Mucosa of descending colon (tissue), 3 donors: ENCODE measurements at regions not wholly inside any gene's neighbourhood (a gene's known extent, or its start where the extent isn't known, plus 50 kb on each side); places are given as distances from the start of the nearest gene placed in this dataset.

Experiments
- ATAC-seq: fragments of 200-7000 bp; cut with Tn5 transposase; one replicate; pipeline ENCODE4 v1.9.1; 2020; ENCODE audit warnings: mild to moderate bottlenecking, moderate library complexity
- DNase-seq, 3 donors: peaks; one replicate each; pipeline ENCODE4 v3.0.0-alpha.2; 2020
- H3K36me3 ChIP-seq: fragments of 200-600 bp; one replicate; pipeline ENCODE4 v1.8.0; 2021; ENCODE audit warnings: low read depth, mild to moderate bottlenecking
- H3K4me1 ChIP-seq: fragments of 200-600 bp; one replicate; pipeline ENCODE4 v1.8.0; 2021; ENCODE audit warnings: low read depth, mild to moderate bottlenecking
- H3K4me3 ChIP-seq: fragments of 200-600 bp; one replicate; pipeline ENCODE4 v1.8.0; 2021; ENCODE audit warnings: mild to moderate bottlenecking
- H3K9me3 ChIP-seq: fragments of 200-600 bp; one replicate; pipeline ENCODE4 v1.8.0; 2021; ENCODE audit warnings: mild to moderate bottlenecking
- CTCF ChIP-seq: fragments of 200-600 bp; IDR thresholded peaks from one replicate; pipeline ENCODE4 v1.8.0; 2022; ENCODE audit warnings: antibody characterized with exemption, mild to moderate bottlenecking
- intact Hi-C, 2 donors: fragments of 100-400 bp; cut with DNase I in 1 of 2; cut with micrococcal nuclease in 1 of 2; formaldehyde crosslinking; loops; one replicate each; pipeline versions ENCODE4 v1.11.0 to v1.11.1; 2022; cut with DNase I, micrococcal nuclease
- donor health status: DM: no; HTN: no; CAD: no; lungs with moderate emphysema.
- donor health status: DM: no; HTN: no; CAD: no.
- donor health status: DM: no; HTN: yes; CAD: no.

- H3K9me3 ChIP-seq, result no peaks in the 10 kb centered on the region
- DNase-seq (no peak), ATAC-seq (no peak)
- H3K36me3 ChIP-seq, result no peaks in the 10 kb centered on the region
- intact Hi-C loops, result no loop called here
- H3K4me3 ChIP-seq, result no peak overlapping the region
- TF ChIP-seq CTCF, result no peak
- H3K4me1 ChIP-seq, result no peaks in the 10 kb centered on the region
Observed at GRCh38 chr12:20050221-20050620, 318.1 kb upstream of the PDE3A start.

GRCh38 chr12:20053782-20054181 lies 314.6 kb upstream of the PDE3A start:
- intact Hi-C loops, result no loop called here
- ATAC-seq (no peak), DNase-seq (no peak)
- TF ChIP-seq CTCF, result no peak
- no peaks in the 10 kb centered on the region for H3K36me3 ChIP-seq
- H3K9me3 ChIP-seq, result no peaks in the 10 kb centered on the region
- H3K4me3 ChIP-seq, result no peak overlapping the region
- no peaks in the 10 kb centered on the region for H3K4me1 ChIP-seq

GRCh38 chr12:20055856-20056255 lies 312.5 kb upstream of the PDE3A start:
- Histone ChIP-seq H3K36me3 (no peaks in the 10 kb centered on the region), H3K9me3 (no peaks in the 10 kb centered on the region), H3K4me1 (no peaks in the 10 kb centered on the region), H3K4me3 (no peak overlapping the region)
- intact Hi-C loops, result no loop called here
- no peak for TF ChIP-seq CTCF
- ATAC-seq (no peak), DNase-seq (no peak)

- Histone ChIP-seq H3K36me3 (no peaks in the 10 kb centered on the region), H3K4me3 (no peak overlapping the region), H3K9me3 (no peaks in the 10 kb centered on the region), H3K4me1 (no peaks in the 10 kb centered on the region)
- no peak for TF ChIP-seq CTCF
- ATAC-seq, result no peak
- no peak for DNase-seq
- intact Hi-C loops, result no loop called here
Observed at GRCh38 chr12:20057398-20057797, 310.9 kb upstream of the PDE3A start.

- H3K9me3 ChIP-seq, result no peaks in the 10 kb centered on the region
- no peaks in the 10 kb centered on the region for H3K4me1 ChIP-seq
- no peak for TF ChIP-seq CTCF
- no peaks in the 10 kb centered on the region for H3K36me3 ChIP-seq
- ATAC-seq (no peak), DNase-seq (no peak)
- H3K4me3 ChIP-seq, result no peak overlapping the region
- intact Hi-C loops, result no loop called here
Observed at GRCh38 chr12:20063116-20063515, 305.2 kb upstream of the PDE3A start.

- ATAC-seq, result no peak
- intact Hi-C loops, result no loop called here
- DNase-seq, result no peak
- no peaks in the 10 kb centered on the region for H3K36me3 ChIP-seq
- H3K9me3 ChIP-seq, result no peaks in the 10 kb centered on the region
- no peak overlapping the region for H3K4me3 ChIP-seq
- no peaks in the 10 kb centered on the region for H3K4me1 ChIP-seq
- TF ChIP-seq CTCF, result no peak
Observed at GRCh38 chr12:20077618-20078017, 290.7 kb upstream of the PDE3A start.
